GM21528 (cell line): ENCODE measurements at regions not wholly inside any gene's neighbourhood (a gene's known extent, or its start where the extent isn't known, plus 50 kb on each side); places are given as distances from the start of the nearest gene placed in this dataset.
"Not testable (repeated sequence)": the region's sequence is repeated elsewhere in the genome, so short reads cannot be mapped to it uniquely, and the experiment has no call there.

Experiments used
- ATAC-seq: cut with Tn5 transposase; IDR thresholded peaks from one replicate; pipeline ENCODE4 v1.9.1; 2021; ENCODE audit warnings: mild to moderate bottlenecking, moderate library complexity; ENCODE audit not compliant: unreplicated experiment, low FRiP score

DNA sequence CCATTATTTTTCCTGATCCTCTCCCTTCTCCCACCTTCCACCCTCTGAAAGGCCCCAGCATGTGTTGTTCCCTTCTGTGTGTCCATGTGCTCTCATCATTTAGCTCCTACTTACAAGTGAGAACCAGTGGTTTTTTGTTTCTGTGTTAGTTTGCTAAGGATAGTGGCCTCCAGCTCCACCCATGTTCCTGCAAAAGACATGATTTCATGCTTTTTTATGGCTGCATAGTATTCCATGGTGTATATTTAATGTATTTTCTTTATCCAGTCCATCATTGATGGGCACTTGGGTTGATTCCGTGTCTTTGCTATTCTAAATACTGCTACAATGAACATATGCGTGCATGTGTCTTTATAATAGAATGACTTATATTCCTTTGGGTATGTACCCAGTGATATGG lies 89.4 kb upstream of the C1orf174 start:
- ATAC-seq: no peak

DNA sequence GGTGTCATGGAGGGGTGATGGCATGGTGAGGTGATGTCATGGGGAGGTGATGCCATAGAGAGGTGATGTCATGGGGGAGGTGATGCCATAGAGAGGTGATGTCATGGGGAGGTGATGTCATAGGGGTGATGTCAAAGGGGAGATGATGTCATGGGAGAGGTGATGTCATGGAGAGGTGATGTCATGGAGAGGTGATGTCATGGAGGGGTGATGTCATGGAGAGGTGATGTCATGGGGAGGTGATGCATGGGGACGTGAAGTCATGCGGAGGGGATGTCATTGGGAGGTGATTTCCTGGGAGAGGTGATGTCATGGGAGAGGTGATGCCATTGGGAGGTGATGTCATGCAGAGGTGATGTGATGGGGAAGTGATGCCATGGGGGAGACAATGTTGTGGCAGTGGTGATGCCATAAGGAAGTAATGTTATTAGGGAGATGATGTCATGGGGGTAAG lies 92.1 kb upstream of the C1orf174 start:
- no peak for ATAC-seq

DNA sequence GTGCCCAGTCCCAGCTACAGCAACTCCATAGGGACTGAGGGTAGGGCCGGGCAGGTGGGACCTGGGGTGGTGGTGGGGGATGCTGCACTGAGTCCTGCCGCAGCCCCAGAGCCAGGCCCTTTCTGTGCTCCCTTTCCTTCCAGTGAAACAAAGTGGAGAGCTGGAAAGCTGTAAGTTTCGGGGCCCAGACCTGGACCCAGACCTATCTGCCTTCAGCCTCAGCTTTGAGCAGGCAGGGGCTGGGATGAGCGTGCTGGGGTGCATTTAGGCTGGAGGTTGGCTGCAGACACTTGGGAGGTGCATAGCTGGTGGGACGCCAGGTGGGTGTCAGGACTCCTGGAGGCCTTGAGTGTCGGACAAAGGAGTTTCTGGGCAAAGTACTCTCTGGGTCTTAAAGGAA lies 92.7 kb upstream of the C1orf174 start:
- ATAC-seq: no peak

DNA sequence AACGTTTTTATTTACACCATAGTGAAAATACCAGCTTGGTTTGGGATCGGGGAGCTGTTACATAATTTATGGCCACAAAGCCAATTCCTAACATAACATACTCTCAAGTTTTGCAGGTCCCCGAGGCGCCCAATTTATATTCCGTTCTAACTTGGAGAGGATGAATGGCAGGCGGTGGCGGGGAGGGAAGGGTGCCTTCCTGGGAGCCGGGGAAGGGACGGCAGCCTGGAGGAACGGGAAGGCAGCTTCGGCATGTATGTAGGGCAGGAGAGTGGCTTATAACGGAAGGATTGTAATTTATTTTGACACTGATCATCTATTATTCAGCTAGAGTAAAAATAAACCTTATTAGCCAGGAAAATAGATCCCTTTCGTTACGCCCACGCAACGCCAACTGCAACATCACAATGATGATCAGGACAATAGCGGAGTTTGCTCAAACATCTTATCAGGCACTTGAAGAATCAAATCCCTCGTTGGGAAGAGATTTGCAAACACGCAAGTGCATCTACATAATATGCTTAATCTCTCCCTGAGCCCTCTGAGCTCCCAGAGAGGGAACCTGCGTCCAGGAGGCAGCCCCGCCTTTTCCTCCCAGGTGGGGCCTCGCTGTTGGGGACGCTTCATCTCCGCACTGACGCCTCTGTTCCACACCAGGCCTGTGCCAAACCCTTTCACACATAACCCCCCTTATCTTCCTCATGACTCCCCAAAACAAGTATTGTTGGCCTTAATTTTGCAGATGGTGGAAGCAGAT lies 93.7 kb upstream of the C1orf174 start:
- ATAC-seq: no peak

DNA sequence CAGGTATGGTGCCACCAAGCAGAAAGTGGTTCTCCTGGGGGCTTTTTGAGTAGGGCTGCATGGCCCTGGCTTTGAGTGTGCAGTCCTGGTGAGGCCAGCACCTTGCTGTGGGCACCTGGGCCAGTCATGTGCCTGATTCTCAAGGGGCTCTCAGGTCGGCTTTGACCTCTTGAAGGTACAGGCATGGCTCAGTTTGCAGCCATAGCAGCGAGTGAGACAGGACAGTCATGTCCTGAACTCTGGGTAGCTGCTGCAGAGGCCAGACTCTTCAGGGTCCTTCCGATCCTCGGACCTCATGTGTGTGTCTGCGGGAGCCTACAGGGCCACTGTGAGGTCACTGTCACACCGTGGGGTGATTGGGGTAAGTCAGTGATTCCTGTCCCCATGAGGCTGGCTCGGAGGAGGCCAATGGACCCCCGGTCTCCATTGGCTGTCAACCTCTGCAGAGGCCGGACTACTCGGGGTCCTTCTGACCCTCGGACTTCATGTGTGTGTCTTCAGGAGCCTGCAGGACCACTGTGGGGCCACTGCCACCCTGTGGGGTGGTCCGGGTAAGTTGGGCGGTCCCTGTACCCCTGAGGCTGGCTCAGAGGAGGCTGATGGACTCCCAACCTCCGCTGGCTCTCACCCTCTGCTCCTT lies 95.2 kb upstream of the C1orf174 start:
- no peak for ATAC-seq

DNA sequence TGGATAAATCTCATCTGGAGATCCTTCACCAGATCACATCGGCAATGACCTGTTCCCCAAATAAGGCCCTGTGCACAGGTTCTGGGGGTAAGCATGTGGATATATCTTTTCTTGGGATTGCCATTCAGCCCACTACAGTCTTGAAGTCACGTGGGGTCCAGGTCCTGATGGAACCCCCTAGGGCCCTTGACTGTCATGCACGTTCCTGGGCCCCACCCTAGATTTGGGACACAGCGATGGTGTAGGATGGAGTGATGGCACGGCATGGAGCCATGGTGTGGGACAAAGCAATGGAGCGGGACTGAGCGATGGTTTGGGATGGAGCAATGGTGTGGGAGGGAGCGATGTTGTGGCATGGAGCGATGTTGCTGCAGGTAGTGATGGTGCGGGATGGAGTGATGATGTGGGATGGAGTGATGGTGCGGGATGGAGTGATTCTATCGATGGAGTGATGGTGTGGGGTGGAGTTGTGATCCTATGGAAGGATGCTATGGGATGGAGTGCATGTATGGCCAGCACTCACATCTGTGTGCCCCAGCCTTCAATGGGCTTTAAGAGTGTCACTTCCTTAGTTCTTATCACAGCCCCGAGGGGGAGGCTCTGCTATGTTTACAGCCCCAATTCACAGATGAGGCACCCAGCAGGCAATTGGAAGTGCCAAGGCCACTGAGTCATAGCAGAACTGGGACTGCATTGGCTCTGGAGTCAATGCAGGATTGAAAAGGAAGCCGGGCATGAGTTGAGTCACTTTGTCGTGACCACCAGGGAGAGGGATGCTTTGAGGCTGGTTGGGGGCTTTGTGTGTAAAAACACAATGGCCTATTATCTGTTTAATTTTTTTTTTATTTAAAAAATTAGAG lies 97.0 kb upstream of the C1orf174 start:
- no peak for ATAC-seq

DNA sequence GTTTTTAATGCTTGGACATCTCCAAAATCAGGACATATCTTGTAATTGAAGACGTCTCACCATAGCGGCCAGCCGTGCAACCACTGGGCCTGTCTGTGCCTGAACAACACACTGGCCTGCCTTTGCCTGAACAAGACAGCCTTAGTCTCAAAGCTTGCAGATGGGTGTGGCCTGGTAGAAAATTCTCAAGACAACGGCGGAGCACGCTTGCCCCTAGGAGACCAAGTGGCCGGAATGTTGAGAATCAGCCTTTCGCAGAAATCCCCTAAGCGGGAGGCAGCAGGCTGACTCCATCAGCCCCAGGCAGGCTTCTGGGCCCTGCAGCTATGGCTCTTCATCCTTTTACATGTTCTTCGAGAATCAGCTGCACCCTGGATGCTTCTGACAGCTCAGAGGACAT lies 98.0 kb upstream of the C1orf174 start:
- no peak for ATAC-seq

DNA sequence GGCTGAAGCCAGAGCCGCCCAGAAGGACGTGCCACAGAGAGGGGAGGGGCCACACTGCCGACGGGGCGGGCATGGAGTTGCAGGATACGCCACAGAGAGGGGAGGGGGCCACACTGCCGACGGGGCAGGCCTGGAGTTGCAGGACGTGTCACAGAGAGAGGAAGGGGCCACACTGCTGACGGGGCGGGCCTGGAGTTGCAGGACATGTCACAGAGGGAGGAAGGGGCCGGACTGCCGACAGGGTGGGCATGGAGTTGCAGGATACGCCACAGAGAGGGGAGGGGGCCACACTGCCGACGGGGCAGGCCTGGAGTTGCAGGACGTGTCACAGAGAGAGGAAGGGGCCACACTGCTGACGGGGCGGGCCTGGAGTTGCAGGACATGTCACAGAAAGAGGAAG lies 99.4 kb upstream of the C1orf174 start:
- ATAC-seq: not testable (repeated sequence)

DNA sequence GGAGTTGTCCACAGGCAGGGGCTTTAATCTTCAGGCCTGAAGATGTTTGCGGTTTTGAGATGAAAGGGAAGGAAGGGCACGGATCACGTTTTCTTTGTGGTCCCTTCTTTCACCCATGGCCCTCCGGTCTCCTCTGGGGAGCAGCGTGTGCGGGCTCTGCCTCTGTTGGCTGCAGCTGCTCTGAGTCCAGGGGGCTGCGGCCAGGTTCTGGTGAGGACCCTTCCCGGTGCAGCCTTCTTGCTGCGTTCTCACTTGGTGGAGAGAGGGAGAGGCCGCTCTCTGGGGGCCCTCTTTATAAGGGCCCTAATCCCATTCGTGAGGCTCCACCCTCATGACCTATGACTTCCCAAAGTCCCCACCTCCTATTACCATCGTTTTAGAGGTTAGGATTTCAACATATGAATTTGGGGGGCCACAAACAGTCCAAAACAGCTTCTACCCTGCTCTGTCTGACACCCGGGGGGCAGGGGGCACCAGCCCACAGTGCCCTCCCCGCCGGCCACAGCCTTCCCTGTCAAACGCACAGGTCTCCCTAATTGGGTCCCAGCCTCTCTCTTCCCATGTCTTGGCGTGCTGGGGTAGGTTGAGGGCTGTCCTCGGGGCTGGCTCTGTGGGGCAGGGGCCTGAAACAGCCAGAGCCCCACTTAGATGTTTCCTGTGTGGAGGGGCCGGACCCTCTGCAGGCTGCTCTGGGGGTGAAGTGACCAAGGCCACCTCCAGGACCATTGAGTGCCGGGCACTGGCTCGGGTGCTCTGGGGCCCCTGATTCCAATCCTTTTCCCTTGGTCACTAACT lies 100.1 kb upstream of the C1orf174 start:
- no peak for ATAC-seq

DNA sequence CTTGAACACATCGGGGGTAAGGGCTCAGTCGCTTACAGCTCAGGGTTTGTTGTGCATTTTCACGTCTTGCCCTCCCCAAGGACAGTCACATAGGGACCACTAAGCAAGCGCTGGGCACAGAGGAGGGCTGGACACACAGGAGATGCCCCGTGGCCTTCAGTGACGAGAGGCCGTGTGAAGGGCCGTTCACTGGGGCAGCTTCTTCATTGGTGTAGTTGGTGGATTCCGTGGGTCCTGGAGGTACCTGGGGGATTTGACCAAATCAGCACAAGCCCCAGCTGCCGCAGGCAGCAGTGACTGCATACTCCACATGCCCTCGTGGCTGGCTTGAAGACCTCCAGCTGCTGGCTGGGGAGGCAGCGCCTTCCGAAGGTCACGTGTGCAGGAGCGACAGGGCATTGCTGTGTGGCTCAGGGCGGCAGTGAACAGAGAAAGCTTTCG lies 100.8 kb upstream of the C1orf174 start:
- no peak for ATAC-seq

DNA sequence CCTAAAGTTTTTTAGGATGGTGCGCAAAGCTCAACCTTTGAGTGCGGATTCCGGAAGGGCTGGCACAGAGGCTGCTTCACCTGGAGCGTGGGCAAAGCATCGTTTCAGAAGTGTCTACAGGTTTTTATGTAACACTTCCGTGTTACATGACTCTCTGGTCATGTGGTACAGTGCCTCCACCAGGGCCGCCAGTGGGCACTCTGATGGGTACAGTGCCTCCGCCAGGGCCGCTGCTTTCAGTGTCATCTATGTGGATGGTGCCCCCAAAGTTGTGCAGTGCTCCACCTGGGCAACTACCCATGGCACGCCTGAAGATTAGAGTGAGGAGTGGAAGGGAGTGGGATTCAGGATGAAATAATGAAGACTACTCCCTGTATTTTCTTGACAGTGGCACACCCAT lies 101.4 kb upstream of the C1orf174 start:
- ATAC-seq: no peak

DNA sequence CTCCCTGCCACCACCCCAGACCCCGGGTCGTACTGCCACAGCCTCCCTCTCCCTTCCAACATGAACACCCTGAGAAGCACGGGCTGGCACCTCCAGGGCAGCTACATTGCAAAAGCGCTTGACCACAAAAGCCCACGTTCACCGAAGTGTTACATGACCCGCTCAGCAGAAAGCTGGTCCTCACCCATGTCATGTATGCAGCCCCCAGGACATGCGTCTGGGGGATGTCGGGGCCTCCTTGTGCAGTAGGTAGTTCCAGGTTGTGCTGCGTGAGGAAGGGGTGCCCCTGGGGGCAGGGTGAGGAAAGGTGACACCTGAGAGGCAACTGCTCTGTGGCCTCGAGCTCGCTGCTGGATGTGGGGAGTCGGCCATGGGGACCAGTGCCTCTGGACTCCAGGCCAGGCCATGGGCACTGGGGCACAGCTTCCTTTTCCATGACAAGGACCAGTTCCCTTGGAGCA lies 102.0 kb upstream of the C1orf174 start:
- no peak for ATAC-seq

DNA sequence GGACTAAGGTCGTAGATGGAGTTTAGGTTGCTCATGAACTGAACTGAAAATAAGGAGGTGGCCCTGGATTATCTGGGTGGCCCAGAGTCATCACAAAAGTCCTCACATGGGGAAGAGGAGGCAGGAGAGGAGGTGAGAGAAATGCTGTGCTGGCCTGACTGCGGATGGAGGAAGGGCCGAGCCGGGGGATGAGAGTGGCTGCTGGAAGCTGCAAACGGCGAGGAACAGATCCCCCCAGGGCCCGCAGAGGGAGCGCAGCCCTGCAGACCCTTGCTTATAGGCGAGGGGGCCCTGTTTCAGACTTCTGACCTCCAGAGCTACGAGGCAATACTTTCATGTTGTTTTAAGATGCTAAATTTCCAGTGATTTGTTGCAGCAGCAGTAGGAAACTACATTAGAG lies 102.7 kb upstream of the C1orf174 start:
- ATAC-seq: no peak

DNA sequence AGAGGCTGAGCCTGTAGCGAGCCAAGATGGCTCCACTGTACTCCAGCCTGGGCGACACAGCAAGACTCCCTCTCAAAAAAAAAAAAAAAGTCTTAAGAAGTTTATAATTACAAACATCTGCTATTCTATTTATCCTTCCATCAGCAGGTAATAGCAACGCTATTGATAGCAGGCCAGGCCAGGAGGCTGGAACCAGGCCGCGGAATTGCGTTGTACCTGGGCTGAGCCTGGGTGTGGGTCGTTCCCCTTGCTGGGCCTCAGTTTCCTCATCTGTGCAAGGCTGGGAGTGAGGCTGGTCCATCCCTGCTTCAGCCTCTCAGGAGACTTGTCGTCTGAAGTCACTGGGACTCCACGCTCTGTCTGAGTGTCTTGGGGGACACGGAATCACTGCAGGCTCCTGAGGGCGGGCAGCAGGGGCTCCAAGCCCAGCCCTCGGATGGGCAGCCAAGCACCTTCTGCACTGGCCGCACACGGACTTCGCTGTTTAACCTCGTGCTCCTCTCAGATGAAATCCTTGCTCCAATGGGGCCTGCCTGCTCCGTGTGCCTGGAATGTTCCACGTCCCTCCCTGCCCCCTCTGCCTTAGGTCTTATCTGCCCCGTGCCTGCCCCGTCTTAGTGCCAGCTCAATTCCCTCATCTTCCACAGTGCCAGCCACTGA lies 103.9 kb upstream of the C1orf174 start:
- ATAC-seq: no peak

DNA sequence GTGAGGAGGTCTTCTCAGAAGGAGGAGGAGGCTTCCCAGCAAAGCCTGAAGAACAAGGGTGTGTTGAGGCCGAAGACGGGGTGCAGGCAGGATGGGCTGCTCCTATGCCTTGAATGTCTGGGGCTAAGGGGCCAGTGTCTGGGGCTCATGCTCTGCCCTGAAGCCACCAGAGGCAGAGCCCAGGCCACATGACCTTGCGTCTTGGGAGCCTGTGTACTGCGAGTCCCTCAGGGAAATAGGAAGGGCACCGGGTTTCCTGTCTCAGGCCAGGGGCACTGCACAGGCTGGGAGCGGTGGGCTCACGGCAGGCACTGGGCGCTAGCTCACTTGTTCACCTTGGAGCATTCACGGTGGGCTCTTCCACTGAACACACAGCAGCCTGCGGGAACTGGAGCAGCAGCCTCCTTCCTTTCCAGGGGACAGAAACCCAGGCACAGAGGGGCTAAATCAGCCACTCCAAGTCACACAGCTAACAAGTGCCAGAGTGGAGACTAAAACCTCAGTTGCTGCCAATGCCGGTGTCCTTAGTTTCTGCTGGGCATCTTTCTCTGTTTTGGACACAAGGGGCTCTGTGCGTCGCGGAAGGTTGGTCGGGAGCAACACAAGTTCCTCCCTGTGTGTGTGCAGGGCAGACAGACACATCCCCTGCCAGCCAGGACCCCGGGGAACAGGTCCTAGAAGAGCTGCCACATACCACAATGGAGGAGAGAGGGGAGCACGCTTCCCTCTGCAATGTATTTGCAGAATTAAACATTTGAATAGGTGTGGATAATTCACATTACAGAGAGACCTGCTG lies 104.8 kb upstream of the C1orf174 start:
- no peak for ATAC-seq

DNA sequence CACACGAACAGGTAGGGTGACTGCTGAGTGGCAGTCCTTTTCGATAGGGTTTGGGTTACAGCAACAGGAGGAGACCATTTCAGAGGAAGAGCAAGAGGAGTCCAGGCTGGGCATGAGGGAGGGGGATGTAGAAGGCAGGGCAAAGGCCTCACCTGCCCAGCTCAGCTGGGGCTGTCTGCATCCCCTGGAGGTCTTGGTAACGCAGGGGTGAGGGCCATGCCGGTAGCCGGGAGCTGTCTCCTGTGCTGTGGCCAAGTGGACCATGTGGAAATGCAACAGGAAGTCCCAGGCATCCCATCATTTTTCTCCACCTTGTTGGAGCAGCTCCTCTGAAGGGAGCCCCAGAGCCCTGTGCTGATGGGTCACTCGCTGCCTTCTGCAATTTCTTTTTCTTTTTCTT lies 105.4 kb upstream of the C1orf174 start:
- ATAC-seq: no peak

DNA sequence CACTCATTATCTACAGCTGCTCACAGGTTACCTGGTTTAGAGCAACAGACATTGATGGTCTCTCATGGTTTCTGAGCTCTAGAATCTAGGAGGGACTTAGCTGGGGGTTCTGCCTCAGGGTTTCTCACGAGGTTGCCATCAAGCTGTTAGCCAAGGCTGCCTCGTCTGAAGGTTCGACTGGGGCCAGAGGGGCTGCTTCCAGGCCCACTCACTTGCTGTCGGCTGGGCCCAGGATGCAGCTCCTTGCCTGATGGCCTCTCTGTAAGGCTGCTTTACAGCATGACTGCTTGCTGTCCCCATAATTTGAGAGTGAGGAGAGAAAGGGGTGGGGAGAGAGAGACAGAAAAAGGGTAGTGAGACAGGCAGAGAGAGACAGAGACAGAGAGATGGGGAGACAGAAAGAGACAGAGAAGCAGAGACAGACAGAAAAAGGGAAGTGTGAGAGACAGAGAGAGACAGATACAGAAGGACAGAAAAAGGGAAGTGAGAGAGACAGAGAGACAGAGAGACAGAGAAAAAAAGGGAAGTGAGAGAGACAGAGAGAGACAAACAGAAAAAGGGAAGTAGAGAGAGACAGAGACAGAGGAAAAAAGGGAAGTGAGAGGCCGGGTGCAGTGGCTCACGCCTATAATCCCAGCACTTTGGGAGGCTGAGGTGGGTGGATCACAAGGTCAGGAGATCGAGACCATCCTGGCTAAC lies 106.8 kb upstream of the C1orf174 start:
- ATAC-seq: no peak

DNA sequence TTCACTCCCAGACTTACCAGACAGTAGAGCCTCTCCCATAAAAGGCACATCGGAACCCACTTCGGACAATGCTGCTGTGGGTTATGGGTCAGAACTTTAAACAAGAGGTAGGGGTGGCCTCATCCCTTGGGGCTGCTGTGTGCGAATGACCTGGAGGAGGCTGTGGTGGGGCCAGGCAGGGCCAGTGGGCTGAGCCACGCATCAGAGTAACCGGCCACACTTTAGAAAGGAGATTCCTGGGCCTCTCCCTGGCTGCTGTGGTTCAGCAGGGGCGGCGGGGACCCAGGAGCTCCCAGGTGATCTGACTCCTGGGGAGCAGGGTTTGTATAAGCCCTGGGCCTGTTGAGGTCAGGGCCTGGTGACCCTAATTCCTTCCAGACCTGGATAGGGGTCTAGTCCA lies 110.2 kb upstream of the C1orf174 start:
- no peak for ATAC-seq
